Prostate gland (tissue), 2 donors: ENCODE measurements at regions not wholly inside any gene's neighbourhood (a gene's known extent, or its start where the extent isn't known, plus 50 kb on each side); places are given as distances from the start of the nearest gene placed in this dataset.

Experiments used
- CTCF ChIP-seq, 4 experiments: fragments of 200-600 bp in 2 of 4; fragments of 450-650 bp in 2 of 4; sonication (generic) in 2 of 4; IDR thresholded peaks; 1 replicate in 3 of 4; 2 replicates in 1 of 4; pipeline ENCODE4 v1.5.1; 2016 to 2019; ENCODE audit warnings: antibody characterized with exemption in 4 of 4, mild to moderate bottlenecking in 2 of 4, moderate library complexity in 2 of 4
- POLR2A ChIP-seq: fragments of 450-650 bp; IDR thresholded peaks from one replicate; pipeline ENCODE4 v1.6.1; 2016; ENCODE audit warnings: antibody characterized with exemption, mild to moderate bottlenecking
- POLR2AphosphoS5 ChIP-seq: sonication (generic); formaldehyde crosslinking; IDR thresholded peaks from one replicate; pipeline ENCODE4 v1.6.1; 2017; ENCODE audit warnings: antibody characterized with exemption

GRCh38 chrX:42955349-42955748 lies 177.4 kb upstream of the PPP1R2C start:
- TF ChIP-seq POLR2A (no peak), CTCF (IDR thresholded peaks at IDR 0.05) (no peak), POLR2AphosphoS5 (no peak)
